GM18507 (cell line): ENCODE measurements at regions not wholly inside any gene's neighbourhood (a gene's known extent, or its start where the extent isn't known, plus 50 kb on each side); places are given as distances from the start of the nearest gene placed in this dataset.

ENCODE experiments used
- DNase-seq: peaks from one replicate; pipeline ENCODE4 v3.0.0; 2011; ENCODE audit warnings: low read depth; ENCODE audit not compliant: insufficient read length; ENCODE audit errors: extremely low spot score
- FAIRE-seq: peaks from 2 replicates; lab custom pipeline; 2011; peaks lifted over from hg19 to GRCh38; lab: Jason Lieb, UNC

DNA sequence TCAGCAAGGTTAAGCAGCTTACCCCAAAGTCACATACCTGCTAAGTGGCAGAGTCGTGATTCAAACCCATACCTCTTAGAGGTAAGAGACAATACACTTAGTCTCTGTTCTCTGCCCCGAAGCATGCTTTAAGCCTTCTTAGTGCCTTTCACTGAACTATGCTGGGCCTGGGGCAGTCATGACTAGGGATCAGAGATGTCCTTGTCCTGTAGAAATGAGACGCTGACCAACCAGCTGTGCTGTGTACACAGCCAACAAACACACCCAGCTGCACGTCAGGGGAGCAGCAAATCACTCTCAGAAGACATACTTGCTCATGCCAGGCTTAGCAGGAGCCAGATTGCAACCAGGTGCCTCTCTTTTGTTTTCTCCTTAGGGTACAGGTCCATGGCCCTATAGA lies 255.7 kb downstream of the BUD13 start:
- no peak for DNase-seq

DNA sequence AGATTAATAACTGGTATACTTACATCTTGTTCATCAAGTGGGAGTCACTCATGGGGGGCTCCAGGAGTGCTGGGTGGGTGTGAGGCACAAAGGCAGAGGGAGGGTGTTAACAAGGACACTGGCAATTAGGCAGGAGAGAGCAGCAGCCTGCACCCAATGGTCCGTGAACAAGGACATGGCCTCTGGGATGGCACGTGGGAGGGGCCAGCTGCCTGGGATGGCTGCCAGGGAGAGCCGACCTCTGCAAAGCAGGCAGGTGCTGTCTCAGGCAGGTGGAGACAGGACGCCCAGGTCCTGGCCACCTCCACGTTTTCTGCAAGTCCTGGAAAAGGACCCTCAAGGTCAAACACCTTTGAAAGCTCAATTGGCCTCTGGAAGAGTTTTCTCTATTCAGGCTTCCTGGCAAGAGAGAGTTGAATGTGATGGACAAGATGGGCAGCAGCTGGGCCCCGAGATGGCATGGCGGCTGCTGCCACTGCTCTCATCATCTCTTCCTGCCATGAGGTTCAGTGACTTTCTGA lies 257.1 kb downstream of the BUD13 start:
- FAIRE-seq (no peak), DNase-seq (no peak)

More for the DNA sequence above, 255.7 kb downstream of the BUD13 start:
- FAIRE-seq: no peak

DNA sequence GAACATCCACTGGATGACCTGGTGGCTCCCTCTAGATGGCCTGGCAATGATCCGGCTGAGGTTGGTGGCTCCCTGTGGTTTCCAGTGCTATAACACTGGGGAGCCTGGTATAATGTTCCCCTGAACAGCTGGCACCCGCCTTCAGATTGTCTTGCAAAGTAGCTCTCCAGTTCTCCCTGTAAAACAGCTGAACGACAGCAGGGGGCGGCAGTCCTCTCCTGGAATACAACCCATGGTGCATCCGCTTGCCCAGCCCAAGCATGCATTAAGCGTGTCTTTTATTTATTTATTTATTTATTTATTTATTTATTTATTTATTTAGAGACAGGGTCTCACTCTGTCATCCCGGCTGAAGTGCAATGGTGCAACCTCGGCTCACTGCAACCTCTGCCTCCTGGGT lies 258.9 kb downstream of the BUD13 start:
- FAIRE-seq (no peak), DNase-seq (no peak)

DNA sequence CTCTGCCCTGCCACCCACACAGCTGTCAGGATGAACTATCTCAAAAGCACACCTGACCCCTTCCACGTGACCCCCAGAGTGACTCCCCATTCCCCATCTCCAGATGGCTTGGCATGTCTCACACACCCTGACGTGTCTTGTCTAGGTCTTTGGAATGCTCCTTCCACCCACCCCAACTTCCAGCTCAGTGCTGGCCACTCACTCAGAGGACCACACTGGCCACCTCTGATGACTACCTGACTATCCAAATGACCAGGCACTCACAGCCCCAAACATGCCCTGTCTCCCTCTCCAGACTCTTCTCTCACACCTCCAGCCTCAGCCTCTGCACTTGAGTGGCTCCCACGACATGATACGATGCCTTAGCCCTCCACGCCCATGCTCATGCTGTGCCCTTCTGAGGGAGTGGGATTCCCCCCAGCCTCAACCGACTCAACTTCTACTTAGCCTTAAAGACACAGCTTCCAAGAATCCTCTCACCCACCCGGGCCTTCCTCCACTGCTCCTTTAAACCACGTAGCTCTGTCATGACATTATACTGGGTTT lies 259.4 kb downstream of the BUD13 start:
- DNase-seq: no peak
- no peak for FAIRE-seq

DNA sequence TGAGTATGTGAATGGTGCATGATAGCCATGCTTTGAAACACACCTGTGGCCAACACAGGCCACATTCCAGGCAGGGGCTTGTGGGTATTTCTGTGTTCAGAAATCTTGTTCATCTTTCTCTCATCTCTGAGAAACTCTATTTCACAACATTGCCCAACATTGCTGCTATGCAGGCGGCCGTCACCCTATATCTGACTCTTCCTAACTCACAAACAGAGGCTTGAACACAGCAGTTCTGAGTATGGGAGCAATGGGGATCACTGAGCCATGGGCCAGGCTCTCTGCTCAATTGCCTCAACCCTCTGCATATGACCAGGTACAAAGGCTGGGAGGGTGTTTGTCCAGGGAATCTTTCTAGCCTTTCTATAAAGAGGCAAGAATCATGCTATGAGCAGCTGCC lies 259.9 kb downstream of the BUD13 start:
- FAIRE-seq (no peak), DNase-seq (no peak)

DNA sequence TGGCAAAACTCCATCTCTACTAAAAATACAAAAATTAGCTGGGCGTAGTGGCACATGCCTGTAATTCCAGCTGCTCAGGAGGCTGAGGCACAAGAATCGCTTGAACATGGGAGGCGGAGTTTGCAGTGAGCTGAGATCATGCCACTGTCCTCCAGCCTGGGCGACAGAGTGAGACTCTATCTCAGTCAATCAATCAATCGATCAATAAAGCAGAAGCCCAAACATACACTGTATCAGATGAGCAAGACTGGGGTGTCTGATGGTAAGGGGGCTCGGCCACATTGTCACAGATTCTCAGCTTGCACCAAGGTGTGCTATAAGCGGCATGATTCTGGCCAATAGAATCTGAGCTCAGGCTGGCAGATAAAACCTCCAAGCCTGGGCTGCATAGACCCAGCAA lies 261.1 kb downstream of the BUD13 start:
- DNase-seq: no peak
- no peak for FAIRE-seq

DNA sequence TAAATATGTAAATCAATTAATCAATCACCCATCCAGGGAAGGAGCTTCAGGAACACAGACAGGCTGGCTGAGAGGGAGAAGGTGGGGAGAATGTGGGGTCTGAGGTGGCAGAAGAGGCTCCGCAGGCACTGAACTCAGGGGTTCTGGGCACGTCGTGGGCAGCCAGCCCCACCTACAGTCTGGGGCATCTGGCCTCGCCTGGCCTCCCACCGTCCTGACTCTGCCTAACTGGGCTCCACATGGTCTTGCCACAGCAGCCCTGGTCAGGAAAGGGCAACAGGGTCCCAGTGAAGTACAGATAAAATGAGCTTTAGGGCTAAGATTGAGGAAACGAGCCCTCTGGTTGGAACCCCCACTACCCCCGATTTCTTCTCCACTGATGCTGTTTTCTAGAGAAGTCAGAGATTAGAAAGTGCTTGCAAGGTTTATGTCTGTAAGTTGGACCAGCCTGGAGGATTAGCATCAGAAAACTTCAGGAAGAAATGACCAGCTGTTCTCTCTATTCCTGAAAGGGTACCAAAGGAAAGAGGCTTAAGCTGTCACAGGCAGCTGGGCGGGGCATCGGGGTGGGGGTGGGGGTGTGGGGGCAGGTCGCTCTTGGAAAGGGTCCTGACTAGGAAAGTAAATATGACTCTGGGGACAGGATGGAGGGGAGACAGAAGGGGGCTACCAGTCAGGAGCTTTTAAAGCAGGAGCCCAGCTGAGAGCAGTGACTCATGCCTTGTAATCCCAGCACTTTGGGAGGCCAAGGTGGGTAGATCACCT lies 261.7 kb downstream of the BUD13 start:
- DNase-seq: no peak
- FAIRE-seq: no peak

DNA sequence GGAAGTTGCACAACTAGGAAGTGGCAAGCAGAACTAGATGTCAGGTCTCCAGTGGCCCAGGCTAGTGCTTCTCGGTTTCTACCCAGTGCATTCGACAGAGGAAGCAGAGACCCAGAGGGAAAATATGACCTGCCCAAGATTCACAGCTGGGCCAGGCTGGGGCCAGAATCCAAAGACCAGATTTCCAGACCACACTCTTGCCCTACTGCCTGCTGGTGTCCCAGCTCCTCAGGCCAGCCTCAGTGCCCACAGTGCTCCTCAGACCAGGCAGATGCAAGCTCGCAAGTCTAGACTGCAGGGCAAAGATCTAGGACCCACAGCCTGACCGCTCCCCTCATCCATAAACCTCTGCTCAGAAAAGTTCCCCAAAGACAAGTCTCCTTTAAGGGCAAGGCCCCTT lies 262.6 kb downstream of the BUD13 start:
- no peak for DNase-seq
- no peak for FAIRE-seq

DNA sequence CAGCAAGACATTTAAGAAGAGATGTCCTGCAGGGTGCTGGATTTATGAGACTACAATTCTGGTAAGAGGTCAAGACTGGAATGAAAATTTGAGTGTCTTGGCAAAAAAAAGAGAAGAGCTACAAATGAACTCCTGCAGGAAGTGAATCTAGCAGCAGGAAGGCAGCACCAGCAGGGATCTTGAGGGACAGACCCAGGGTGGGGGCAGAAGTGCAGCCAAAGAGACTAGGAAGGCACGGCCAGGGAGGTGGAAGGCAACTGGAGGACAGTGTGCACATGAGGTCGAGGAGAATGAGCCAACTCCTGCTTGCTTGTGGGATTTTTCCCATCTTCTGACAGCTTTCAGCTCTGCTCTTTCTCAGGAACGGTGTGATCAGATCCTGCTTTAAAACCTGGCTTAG lies 263.2 kb downstream of the BUD13 start:
- no peak for DNase-seq
- no peak for FAIRE-seq

DNA sequence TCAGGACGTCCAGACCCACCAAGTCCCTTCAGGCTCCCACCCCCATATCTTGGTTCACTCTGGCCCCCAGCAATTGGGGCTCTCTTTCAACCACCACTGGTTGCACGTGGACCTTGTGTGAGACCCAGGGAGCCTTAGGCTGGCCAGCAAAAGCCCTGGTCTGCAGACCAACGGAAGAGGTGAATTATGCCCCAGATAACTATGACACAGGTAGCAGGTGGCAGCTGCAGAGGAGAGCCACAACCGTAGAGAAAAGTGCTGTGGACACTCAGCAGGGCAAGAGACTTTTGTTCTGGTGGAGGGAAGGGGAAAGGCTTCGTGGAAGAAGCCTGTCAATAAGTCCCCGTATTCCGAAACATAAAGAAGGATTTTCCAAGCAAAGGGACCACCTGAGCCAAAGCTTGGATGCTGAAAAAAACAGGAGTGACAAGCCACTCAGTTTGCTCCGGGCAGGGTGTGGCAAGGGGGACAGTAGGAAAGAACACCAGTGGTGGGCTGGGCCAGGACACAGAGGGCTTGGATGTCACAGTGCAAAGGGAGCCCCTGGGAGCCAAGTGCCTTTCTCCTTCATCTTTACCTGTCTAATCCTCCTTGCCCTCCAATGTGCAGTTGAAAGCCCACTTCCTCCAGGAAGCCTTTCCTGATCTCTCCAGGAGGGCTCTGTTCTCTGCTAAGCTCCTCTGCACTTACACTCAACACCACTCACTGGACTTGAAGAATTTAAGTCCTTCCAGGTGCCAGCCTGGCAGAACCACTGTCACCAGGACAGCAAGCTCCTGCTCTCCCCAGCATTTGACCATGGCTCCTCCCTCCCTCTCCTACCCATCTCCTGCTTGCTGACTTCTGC lies 264.7 kb downstream of the BUD13 start:
- FAIRE-seq: no peak
- DNase-seq: no peak

DNA sequence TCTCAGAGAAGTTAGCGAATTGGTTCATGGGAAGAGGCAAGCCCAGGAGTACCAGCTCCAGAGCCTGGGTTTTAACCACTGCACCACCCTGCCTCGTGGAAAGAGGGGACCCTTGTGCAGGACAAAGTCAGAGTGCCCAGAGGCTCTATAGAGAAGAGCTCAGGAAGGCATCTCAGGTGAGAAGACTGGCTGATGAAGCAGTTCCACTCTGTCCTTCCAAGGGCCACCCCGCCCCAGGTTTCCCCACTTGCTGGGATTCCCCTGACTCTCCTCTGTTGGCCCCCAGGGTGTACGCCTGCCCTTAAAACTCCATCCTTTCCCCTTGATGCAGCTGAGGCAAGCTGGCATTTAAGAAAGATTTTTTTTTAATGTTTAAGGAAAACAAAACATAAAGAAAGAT lies 265.8 kb downstream of the BUD13 start:
- FAIRE-seq: no peak
- no peak for DNase-seq

DNA sequence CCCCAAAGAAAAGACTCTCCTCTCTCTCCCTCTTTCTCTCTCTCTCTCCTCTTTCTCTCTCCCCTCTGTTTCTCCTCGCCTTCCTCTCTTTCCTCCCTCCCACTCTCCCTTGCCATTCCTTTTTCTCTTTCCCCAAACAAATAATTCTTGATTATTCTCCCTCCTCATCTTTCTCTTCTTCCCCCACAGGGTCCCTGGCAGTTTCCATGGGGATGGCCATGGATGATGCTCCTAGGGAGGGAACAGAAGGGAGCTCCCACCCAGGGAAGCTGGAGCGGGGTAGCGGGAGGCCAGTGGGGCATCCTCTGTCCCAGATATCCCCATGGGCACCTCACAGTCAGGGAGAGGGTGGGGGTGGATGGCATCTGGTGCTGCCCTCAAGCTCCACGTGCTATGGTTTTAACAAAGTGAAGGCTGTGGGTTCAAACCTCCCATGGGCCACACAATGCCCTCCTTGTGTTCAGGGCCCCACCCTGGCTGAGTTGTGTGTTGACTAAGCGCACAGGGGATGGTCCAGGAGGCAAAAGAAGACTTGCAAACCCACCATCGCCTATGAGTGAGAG lies 266.4 kb downstream of the BUD13 start:
- no peak for FAIRE-seq
- DNase-seq: no peak

DNA sequence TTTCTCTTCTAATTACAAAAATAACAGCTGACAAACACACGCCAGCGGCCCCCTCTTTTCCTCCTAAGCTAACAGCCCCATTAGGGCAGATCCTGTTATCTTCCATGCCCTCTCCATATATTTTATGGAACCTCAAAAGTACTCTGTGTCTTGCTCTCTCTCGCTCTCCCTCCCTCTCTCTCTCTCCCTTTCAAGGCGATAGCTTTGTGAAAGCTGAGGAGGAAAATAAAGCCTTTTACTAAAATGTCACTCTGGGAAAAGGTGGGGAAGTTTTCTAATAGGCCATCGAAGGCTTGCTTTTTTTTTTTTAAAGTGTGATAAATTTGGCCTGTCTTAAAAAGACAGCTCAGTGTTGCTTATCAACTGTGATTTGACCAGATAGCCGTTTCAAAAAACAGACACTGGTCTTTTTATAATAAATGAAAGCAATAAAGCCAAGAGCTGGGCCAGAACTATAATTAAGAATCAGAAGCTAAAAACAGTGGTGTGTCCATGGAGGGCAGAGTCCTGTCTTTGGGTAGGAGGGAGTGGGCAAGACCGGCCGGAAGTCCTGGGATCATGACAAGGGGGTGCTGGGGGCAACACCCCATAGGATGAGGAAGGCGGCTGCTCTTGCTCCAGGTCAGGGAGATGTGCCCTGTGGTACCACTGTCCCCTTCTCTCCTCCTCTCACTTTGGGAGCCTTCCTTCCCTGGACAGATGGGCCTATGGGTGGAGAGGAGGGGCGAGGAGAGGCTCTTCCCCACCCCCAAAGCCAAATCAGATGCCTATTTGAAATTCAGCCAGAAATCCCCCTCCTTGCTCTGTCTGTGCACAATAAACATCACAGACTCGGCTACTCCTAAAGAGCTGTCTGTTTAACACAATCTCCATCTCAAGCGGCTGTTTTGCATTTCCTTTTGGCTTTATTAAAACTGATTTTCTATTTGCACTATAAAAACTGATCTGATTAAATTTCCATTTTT lies 267.2 kb downstream of the BUD13 start:
- no peak for FAIRE-seq
- no peak for DNase-seq

DNA sequence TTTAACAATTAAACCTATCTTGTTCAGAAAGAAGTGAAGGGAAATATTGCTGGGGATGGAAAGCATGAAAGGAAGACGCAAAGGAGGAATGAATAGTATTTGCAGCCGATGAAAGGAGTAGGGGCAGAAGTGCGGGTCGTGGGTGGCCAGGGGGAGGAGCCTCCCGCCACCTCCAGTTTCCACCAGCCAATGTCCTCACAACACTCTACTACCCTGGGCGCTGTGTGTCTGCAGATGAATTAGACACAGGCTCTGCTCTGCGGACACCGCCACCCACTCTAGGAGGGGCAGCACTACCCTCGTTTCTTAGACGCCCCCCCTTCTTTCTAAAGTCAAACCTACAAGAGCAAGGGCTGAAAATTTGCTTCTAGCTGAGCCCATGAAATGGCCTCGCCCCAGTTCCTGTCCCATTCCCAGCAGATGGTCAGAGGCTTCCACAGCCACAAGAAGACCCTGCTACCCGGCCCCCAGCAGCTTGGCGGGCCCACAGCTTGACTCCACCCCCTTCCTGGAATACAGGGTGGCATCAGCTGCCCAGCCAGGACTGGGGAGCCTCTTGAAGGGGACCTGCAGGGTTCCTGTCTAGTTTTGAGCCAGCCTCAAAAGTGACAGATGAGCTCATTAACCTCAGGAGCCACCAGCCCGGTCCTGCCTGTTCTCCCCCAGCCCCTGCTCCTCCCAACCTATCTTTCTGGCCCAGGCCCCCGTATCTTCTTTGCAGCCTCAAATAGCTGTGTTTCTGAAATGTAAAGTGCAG lies 268.1 kb downstream of the BUD13 start:
- FAIRE-seq (no peak), DNase-seq (no peak)

DNA sequence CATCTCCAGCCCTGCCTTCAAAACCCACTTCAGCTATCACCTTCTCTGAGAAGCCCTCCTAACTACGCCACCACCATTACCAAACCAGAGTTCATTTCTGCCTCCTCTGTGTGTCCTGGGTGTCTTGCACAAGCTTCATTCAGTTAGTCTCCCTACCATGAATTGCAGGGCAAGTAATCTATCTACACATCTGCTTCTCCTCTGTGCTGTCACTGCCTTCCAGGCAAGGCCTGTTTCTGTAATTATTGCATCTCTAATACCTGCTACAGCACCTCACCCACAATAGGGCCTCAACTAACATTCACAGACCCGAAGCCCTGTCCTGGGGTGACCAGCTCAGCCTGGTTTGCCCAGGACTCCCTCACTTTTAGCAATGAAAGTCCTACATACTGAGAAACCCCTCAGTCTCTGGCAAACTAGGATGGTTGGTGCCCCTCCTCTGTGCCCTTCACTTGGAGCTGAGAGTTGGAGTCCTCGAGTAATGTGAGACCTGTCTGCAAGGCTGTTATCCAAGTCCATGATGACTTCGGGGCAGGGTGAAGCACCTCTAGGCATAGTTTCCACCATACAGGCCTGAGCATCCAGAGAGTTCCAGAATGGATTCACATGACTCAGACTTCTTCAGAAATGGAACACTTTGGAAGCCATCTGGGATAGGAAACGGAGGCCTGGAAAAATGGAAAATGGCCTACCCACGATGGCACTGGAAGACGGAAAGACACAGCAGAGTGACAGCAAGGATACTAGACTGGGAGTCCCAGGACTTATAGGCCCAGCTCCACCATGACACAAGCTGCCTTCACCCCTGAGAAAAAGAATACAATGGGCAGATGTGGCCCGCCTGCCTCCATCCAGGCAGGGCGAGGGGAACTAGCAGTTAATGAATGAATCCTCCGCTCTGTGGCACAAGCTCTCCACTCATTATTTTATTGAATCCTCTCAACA lies 269.3 kb downstream of the BUD13 start:
- DNase-seq (no peak), FAIRE-seq (no peak)

DNA sequence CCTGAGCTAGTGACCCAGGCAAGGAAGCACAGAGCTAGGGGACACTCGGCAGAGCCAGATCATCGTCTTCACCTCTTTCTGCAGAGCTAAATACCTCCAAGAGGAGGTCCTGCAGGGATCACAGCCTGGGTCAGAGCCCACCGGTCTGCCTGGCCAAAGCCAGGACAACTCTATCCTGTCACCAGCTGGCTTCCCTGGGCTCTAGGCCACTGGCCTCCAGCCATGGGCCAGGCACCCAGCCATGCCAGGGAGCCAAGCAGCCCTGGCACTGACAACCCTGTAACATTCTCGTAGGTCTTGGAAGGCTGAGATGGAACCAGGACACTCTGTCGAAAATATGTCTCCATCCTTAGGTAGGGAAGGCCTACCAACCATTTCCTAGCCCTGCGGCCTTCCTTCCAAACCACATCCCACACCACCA lies 270.1 kb downstream of the BUD13 start:
- FAIRE-seq (no peak), DNase-seq (no peak)

DNA sequence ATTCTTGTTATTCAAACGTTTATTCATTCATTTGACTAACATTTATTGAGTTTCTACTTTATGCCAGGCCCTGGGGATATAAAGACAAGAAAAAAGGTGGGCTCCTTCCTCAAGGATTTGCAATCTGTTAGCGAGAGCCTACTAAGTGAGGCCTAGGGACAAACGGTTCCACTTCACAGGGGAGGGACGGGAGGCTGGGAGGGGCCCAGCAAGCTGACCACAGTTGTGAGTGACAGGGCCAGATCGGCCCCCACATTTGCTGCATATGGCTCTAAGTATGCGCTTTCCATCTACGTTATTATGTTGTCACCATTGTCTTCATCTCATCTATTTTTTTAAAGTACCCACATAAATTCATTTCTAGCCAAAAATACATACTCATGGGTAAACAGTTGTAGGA lies 271.1 kb downstream of the BUD13 start:
- no peak for FAIRE-seq
- no peak for DNase-seq
